Common myeloid progenitor, CD34-positive (primary cell): ENCODE measurements at regions not wholly inside any gene's neighbourhood (a gene's known extent, or its start where the extent isn't known, plus 50 kb on each side); places are given as distances from the start of the nearest gene placed in this dataset.

ENCODE experiments used
- CTCF ChIA-PET: fragments of 350-600 bp; sonication (Branson Sonifier 250); formaldehyde crosslinking; loops from one replicate; lab custom pipeline; 2021; ENCODE audit warnings: antibody characterized with exemption; lab: Charles Lee
- POLR2A ChIA-PET: fragments of 350-600 bp; sonication (Branson Sonifier 250); formaldehyde crosslinking; loops from one replicate; lab custom pipeline; 2021; ENCODE audit warnings: antibody characterized with exemption; lab: Charles Lee
- DNase-seq, 3 donors: peaks; one replicate each; pipeline versions ENCODE4 v3.0.0 to v3.0.0-alpha.2; 2013
- H3K27ac ChIP-seq, 2 experiments: 1 replicate in 1 of 2; 2 replicates in 1 of 2; pipeline ENCODE4 v1.7.0; 2013; ENCODE audit warnings: inconsistent platforms in 2 of 2, low read length in 2 of 2, mild to moderate bottlenecking in 2 of 2, low read depth in 1 of 2, moderate library complexity in 1 of 2; ENCODE audit not compliant: severe bottlenecking in 2 of 2, insufficient read depth in 1 of 2, poor library complexity in 1 of 2
- H3K27me3 ChIP-seq, 5 experiments: replicated peaks in 2 of 5; 1 replicate in 3 of 5; 2 replicates in 2 of 5; pipeline versions ENCODE4 v1.6.1 to v1.7.0; 2013; ENCODE audit warnings: low read length in 4 of 5, mild to moderate bottlenecking in 2 of 5, moderate library complexity in 2 of 5, inconsistent platforms in 1 of 5; ENCODE audit not compliant: insufficient read depth in 5 of 5, control insufficient read depth in 4 of 5
- H3K36me3 ChIP-seq, 4 experiments: 1 replicate in 2 of 4; 2 replicates in 2 of 4; pipeline versions ENCODE4 v1.6.1 to v1.7.0; 2013; ENCODE audit warnings: low read length in 3 of 4, control low read depth in 1 of 4, mild to moderate bottlenecking in 1 of 4; ENCODE audit not compliant: control insufficient read depth in 4 of 4, insufficient read depth in 4 of 4
- H3K4me1 ChIP-seq, 4 experiments: 1 replicate in 3 of 4; 2 replicates in 1 of 4; pipeline versions ENCODE4 v1.6.1 to v1.7.1; 2013; ENCODE audit warnings: low read length in 3 of 4, mild to moderate bottlenecking in 3 of 4, control low read depth in 1 of 4, inconsistent platforms in 1 of 4, moderate library complexity in 1 of 4; ENCODE audit not compliant: control insufficient read depth in 4 of 4, insufficient read depth in 4 of 4; ENCODE audit errors: control extremely low read depth in 1 of 4
- H3K4me3 ChIP-seq, 7 experiments: 1 replicate in 4 of 7; 2 replicates in 3 of 7; pipeline versions ENCODE4 v1.5.1 to v1.7.0; 2013; ENCODE audit warnings: mild to moderate bottlenecking in 7 of 7, low read length in 6 of 7, moderate library complexity in 6 of 7, inconsistent platforms in 2 of 7, low read depth in 2 of 7, control low read depth in 1 of 7; ENCODE audit not compliant: insufficient read depth in 4 of 7, control insufficient read depth in 1 of 7; ENCODE audit errors: extremely low read depth in 1 of 7
- H3K9me3 ChIP-seq, 5 experiments: 1 replicate in 4 of 5; 2 replicates in 1 of 5; pipeline versions ENCODE4 v1.6.1 to v1.7.1; 2013; ENCODE audit warnings: low read length in 4 of 5, mild to moderate bottlenecking in 2 of 5, inconsistent platforms in 1 of 5, low read depth in 1 of 5, moderate library complexity in 1 of 5; ENCODE audit not compliant: control insufficient read depth in 4 of 5, insufficient read depth in 2 of 5; ENCODE audit errors: control extremely low read depth in 1 of 5
- WGBS: methylation state at CpG from one replicate; pipeline ENCODE4 v1.1.5; 2013; ENCODE audit not compliant: insufficient coverage; 5-methylcytosine and 5-hydroxymethylcytosine counted together

- ChIA-PET POLR2A (no interaction called here), CTCF (no interaction called here)
- Histone ChIP-seq H3K27ac (no peak overlapping the region), H3K4me3 (no peak overlapping the region), H3K27me3 (no peaks in the 10 kb centered on the region), H3K36me3 (no peaks in the 10 kb centered on the region), H3K4me1 (no peaks in the 10 kb centered on the region), H3K9me3 (peaks cover 0 to 11% (median 5%) of the 10 kb centered on the region in 5 experiments)
- WGBS: 60% methylated on average over 2 of the region's 5 CpGs
- DNase-seq: no peak
Measured at GRCh38 chr4:52253025-52253424, 201.9 kb downstream of the SPATA18 start.

- DNase-seq: no peak
- H3K27me3 ChIP-seq: no peaks in the 10 kb centered on the region
- WGBS: no CpG with 5 or more reads among the region's 2 CpGs
- peaks cover 0 to 3% (median 0%) of the 10 kb centered on the region in 4 experiments for H3K4me1 ChIP-seq
- no peak overlapping the region for H3K4me3 ChIP-seq
- CTCF ChIA-PET: no interaction called here
- peaks cover 0 to 10% (median 5%) of the 10 kb centered on the region in 5 experiments for H3K9me3 ChIP-seq
- POLR2A ChIA-PET: no interaction called here
- H3K36me3 ChIP-seq: no peaks in the 10 kb centered on the region
- H3K27ac ChIP-seq: no peak overlapping the region
Measured at GRCh38 chr4:52256522-52256921, 205.4 kb downstream of the SPATA18 start.

- H3K4me3 ChIP-seq: no peak overlapping the region
- H3K9me3 ChIP-seq: no peaks in the 10 kb centered on the region
- peaks cover 0 to 3% (median 0%) of the 10 kb centered on the region in 4 experiments for H3K4me1 ChIP-seq
- no peak overlapping the region for H3K27ac ChIP-seq
- H3K36me3 ChIP-seq: no peaks in the 10 kb centered on the region
- H3K27me3 ChIP-seq: no peaks in the 10 kb centered on the region
- CTCF ChIA-PET: interaction anchor here (1.0 kb wide), 1 partner anchor 9 kb away, joined by 3 read pairs; no protein-coding TSS in a partner anchor
- no peak for DNase-seq
- POLR2A ChIA-PET: no interaction called here
- WGBS: 85% methylated on average over 3 of the region's 3 CpGs
Measured at GRCh38 chr4:52259978-52260377, 208.9 kb downstream of the SPATA18 start.

- 32% methylated on average over 5 of the region's 6 CpGs for WGBS
Measured at GRCh38 chr4:52260514-52261210, 209.6 kb downstream of the SPATA18 start.

GRCh38 chr4:52263607-52264006 lies 212.5 kb downstream of the SPATA18 start:
- Histone ChIP-seq H3K27me3 (no peaks in the 10 kb centered on the region), H3K9me3 (no peaks in the 10 kb centered on the region), H3K4me1 (peaks cover 0 to 3% (median 0%) of the 10 kb centered on the region in 4 experiments), H3K4me3 (no peak overlapping the region), H3K27ac (no peak overlapping the region), H3K36me3 (no peaks in the 10 kb centered on the region)
- no peak for DNase-seq
- ChIA-PET CTCF (no interaction called here), POLR2A (no interaction called here)

More at GRCh38 chr4:52260514-52261210, 209.6 kb downstream of the SPATA18 start:
- Histone ChIP-seq H3K27ac (no peak overlapping the region), H3K27me3 (no peaks in the 10 kb centered on the region), H3K9me3 (no peaks in the 10 kb centered on the region), H3K4me3 (no peak overlapping the region), H3K36me3 (no peaks in the 10 kb centered on the region), H3K4me1 (peaks cover 0 to 3% (median 0%) of the 10 kb centered on the region in 4 experiments)
- no peak for DNase-seq
- POLR2A ChIA-PET: no interaction called here
- CTCF ChIA-PET: interaction anchor here (1.0 kb wide), 1 partner anchor 8 kb away, joined by 3 read pairs; no protein-coding TSS in a partner anchor

GRCh38 chr4:52265781-52266525 lies 214.8 kb downstream of the SPATA18 start:
- Histone ChIP-seq H3K9me3 (no peaks in the 10 kb centered on the region), H3K27me3 (no peaks in the 10 kb centered on the region), H3K27ac (no peak overlapping the region), H3K36me3 (no peaks in the 10 kb centered on the region), H3K4me1 (no peaks in the 10 kb centered on the region), H3K4me3 (no peak overlapping the region)
- ChIA-PET POLR2A (no interaction called here), CTCF (no interaction called here)
- DNase-seq: no peak
- 80% methylated on average over 6 of the region's 6 CpGs for WGBS

GRCh38 chr4:52266537-52267137 lies 215.5 kb downstream of the SPATA18 start:
- Histone ChIP-seq H3K27me3 (no peaks in the 10 kb centered on the region), H3K36me3 (no peaks in the 10 kb centered on the region), H3K9me3 (no peaks in the 10 kb centered on the region), H3K27ac (no peak overlapping the region), H3K4me1 (no peaks in the 10 kb centered on the region), H3K4me3 (no peak overlapping the region)
- no peak for DNase-seq
- POLR2A ChIA-PET: no interaction called here
- CTCF ChIA-PET: no interaction called here
